VCaP (cell line): ENCODE measurements at regions not wholly inside any gene's neighbourhood (a gene's known extent, or its start where the extent isn't known, plus 50 kb on each side); places are given as distances from the start of the nearest gene placed in this dataset.

Experiments
- H3K27ac ChIP-seq: fragments of 450-650 bp; 2 replicates; pipeline ENCODE4 v1.5.1; 2017
- TF ChIP-seq, protein P1 (sequence below): fragments of 450-650 bp; conservative IDR thresholded peaks from 2 replicates; pipeline ENCODE4 v1.5.1; 2017; ENCODE audit warnings: mild to moderate bottlenecking, moderate library complexity

DNA sequence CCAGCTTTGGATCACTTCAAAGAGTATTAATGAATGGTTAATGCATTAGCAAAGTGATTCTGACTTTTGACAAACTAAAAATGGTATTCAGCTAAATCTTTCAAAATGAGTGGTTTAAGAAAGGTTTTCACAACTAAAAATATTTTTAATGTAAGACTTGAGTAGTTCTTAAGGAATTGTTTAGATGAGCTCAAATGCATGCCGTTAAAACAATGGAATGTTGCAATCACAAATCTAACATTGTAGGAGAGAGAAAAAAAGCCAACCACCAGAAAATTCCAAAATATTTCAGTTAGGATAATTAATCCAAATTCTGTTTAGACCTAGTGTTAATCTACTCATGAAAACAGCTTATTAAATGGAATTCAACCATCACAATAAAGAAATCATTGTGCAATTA lies 1044.8 kb upstream of the SLC10A2 start:
- TF ChIP-seq, protein P1, sequence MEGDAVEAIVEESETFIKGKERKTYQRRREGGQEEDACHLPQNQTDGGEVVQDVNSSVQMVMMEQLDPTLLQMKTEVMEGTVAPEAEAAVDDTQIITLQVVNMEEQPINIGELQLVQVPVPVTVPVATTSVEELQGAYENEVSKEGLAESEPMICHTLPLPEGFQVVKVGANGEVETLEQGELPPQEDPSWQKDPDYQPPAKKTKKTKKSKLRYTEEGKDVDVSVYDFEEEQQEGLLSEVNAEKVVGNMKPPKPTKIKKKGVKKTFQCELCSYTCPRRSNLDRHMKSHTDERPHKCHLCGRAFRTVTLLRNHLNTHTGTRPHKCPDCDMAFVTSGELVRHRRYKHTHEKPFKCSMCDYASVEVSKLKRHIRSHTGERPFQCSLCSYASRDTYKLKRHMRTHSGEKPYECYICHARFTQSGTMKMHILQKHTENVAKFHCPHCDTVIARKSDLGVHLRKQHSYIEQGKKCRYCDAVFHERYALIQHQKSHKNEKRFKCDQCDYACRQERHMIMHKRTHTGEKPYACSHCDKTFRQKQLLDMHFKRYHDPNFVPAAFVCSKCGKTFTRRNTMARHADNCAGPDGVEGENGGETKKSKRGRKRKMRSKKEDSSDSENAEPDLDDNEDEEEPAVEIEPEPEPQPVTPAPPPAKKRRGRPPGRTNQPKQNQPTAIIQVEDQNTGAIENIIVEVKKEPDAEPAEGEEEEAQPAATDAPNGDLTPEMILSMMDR: no peak
- peak overlapping the region; percentile 4; the same call in 1 of the 2 replicates for H3K27ac ChIP-seq

DNA sequence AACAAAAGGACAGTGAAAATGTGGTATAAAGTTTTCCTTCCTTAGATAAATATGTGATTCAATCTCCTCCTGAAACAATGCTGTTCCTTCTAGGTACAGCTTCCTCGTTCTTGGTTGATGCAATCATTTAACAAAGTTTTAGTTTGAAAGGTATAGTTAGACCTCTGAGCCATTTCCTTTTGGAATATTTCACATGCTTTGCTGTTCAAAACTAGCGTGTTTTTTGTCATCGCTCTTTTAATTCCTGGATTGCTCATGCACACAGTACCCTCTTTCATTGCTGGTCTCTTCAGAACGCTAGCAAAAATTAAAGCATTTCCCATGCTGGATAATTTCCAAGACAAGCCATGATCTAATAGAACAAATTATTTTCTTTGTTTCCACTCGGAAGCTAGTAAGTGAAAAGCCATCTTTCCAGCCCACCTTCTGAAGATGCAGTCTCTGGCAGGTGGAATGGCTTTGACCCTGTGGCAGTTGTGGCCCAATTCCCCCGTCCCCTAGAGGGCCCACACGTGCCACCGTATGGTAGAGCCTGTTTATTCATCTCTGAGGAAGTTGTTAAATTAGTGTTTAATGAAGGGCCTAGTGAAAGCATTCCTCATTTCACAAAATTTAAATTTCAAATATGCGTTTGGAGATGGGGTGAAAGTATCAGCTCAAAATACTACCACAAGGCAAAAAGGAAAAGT lies 1040.6 kb upstream of the SLC10A2 start:
- TF ChIP-seq, protein P1: peak; percentile 42; the same call in 1 of the 2 replicates
- peak overlapping the region; percentile 76 for H3K27ac ChIP-seq

DNA sequence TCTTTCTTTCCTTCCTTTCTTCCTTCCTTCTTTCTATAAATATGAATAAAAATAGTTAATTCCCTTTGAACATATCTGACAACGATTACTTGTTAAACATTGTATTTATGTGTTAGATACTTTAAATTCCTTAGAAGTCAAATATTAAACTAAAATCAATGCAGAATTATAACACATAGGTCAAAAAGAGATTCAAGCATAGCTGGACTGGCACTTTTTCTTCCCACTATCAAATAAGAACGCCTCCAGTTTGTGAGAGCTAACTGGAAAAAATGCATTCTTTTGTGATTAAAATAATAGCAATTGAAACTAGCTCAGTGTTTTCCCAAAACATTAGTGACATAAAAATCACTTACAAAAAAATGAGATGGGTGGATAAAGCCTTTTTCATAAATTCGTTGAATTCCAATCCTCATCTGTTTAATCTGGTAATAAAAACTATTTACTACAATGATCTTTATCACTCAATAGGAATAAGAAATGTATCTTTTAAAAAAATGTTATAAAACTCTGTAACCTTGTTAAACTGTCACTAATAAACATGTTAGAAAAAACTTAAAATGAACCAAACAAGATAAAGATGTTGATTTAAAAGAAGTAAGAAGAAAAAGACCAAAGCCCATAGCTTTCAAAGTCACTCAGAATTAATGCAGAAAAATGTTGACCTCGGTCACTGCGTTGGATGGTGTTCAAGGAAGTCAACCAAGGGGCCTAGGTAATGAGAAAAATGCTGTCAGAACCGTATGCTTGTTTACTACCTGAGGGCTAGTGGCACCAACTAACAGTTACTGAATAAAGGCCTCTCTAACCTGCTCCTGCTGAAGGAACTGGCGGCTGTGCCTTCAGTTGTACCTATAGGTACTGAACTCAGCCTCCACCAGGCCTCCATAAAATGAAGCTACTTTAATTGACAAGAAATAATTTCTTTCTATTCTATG lies 1039.5 kb upstream of the SLC10A2 start:
- peak overlapping the region; percentile 76 for H3K27ac ChIP-seq
- TF ChIP-seq, protein P1: no peak

DNA sequence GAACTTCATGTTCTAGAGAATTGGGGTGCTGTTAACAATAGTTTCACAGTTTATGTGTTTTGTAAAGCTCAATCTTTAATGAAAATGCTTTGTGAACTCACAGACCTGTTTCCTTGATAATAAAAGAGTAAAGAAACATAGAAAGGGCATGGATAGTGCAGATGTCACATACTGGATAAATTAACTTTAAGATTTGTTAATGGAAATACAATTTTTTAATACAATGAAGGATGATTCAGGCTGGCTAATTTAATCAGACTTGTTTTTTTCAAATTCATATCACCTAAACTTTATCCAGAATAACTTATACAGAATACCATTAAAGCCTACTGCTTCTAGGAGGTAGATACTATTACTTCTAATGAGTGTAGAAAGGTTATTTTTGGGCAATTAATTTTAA lies 1033.5 kb upstream of the SLC10A2 start:
- H3K27ac ChIP-seq: peak overlapping the region; percentile 63
- TF ChIP-seq, protein P1: no peak

DNA sequence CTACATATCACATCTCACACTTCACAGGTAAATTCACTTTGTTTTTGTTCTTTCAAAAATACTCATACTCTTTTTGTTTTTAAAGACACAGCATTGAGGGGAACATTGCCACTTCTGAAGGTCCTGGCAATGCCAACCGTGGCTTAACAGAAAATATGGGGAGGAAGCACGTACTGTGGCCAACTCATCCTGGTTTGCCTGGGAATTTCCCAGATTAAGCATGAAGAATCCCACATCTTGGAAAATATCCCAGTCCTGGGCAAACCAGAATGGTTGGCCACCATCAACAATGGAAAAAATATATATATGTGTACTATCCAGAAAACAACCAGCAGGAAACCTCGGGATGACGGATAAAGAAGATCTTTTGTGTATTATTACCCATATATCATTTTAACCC lies 1032.2 kb upstream of the SLC10A2 start:
- TF ChIP-seq, protein P1: no peak

DNA sequence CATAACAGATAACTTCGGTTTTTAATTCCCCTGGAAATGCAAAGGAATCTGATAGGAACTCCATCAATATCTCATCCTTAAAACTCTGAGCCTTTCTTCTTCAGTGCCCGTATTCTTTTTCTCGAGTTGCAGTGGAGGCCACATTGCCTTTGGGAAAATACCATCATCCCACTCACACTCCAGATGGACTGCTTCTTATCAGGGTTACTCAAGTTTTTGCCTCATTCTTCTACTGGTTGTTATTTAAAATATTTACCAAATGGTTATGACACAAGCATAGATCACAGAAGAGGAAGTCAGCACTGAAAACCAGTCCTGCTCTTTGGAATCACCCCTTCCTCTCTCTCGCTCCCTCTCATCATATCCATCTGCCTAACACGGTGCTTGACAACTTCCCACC lies 1020.5 kb upstream of the SLC10A2 start:
- TF ChIP-seq, protein P1: no peak
- H3K27ac ChIP-seq: no peak overlapping the region

More for the DNA sequence above, 1032.2 kb upstream of the SLC10A2 start:
- peak overlapping the region; percentile 63 for H3K27ac ChIP-seq

DNA sequence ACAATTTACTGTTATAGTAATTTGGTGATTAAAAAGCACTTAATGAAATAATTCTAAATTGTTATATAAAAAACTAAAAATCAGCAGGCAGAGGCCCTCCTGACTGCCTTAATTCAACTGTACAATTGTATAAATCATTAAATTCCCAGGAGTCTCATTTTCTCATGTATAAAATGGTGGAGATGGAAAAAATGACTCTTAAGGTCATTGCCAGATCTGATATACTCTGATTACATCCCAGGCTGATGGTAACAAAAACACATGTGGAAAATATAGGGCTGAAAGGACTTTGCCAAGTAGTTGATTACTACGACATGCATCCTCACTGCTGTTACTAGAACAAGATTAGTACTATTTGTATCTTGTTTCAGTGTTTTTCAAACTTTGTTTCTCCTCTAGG lies 1020.0 kb upstream of the SLC10A2 start:
- TF ChIP-seq, protein P1: no peak

More for the DNA sequence above, 1020.0 kb upstream of the SLC10A2 start:
- H3K27ac ChIP-seq: no peak overlapping the region
